Right lobe of liver (tissue), 4 donors: ENCODE measurements at regions not wholly inside any gene's neighbourhood (a gene's known extent, or its start where the extent isn't known, plus 50 kb on each side); places are given as distances from the start of the nearest gene placed in this dataset.

Experiments
- CTCF ChIP-seq, 4 donors: fragments of 200-600 bp in 3 of 4; fragments of 450-650 bp in 1 of 4; IDR thresholded peaks; one replicate each; pipeline versions ENCODE4 v1.5.1 to v1.8.0; 2016 to 2022; ENCODE audit warnings: antibody characterized with exemption in 4 of 4, mild to moderate bottlenecking in 2 of 4
- POLR2A ChIP-seq: fragments of 450-650 bp; IDR thresholded peaks from one replicate; pipeline ENCODE4 v1.6.1; 2017; ENCODE audit warnings: antibody characterized with exemption, mild to moderate bottlenecking
- donor health status: DM: no; HTN: no; CAD: no.
- donor health status: DM: no; HTN: no; CAD: no.
- donor health status: DM: no; HTN: yes; CAD: no.

DNA sequence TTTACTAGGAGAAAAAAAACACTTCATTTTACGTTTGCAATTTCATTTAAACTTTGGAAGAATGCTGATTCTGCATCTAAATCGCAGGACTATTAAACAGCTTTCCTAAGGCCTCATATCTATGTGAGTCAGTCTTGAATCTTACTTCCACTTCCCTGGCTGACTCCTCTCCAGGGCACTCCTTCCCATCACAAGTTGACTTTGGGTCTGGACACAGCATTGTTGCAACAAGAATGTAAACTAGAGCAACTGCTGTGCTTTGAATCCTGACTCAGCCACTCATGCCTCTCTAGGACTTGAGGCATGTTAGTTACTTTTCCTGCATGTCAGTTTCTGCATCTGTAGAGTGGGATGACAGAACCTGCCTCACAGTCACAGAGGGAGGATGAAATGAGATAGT lies 413.8 kb downstream of the FAT4 start:
- TF ChIP-seq CTCF (IDR thresholded peaks at IDR 0.05) (no peak), POLR2A (no peak)
